ENCODE measurements at regions not wholly inside any gene's neighbourhood (a gene's known extent, or its start where the extent isn't known, plus 50 kb on each side); places are given as distances from the start of the nearest gene placed in this dataset.

GRCh38 chr6:121828146-121828886, 392.9 kb downstream of the GJA1 start:
- no peak for DNase-seq (ENCODE audit: low spot score)

GRCh38 chr6:121830736-121831135, 395.3 kb downstream of the GJA1 start:
- no peak for DNase-seq (ENCODE audit: low spot score)

GRCh38 chr6:121835662-121836061, 400.2 kb downstream of the GJA1 start:
- no peak for DNase-seq (ENCODE audit: low spot score)

- DNase-seq (ENCODE audit: low spot score), result no peak
Measured at GRCh38 chr6:121837545-121838229, 402.2 kb downstream of the GJA1 start.

DNA sequence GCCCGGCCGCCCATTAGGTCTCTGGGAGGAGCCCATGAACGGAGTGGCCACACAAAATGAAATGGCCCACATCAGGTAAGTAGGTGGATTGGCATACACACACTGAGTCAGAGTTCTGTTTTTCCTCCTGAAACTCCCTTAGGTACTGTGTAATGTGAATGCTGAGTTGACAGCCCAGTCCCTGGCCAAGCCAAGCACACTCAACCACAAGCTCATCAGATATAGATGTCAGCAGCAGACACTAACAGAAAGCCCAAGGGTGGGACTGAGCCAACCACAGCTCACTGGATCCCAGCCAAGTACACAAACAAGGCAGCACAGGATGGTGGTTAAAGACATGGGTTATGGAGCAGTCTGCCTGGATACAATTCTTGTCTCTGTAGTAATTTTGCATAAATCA, 403.4 kb downstream of the GJA1 start:
- no peak for DNase-seq (ENCODE audit: low spot score)

- DNase-seq (ENCODE audit: low spot score), result no peak
Measured at GRCh38 chr6:121839896-121840295, 404.4 kb downstream of the GJA1 start.

- no peak for DNase-seq (ENCODE audit: low spot score)
Measured at GRCh38 chr6:121844898-121845297, 409.5 kb downstream of the GJA1 start.

- DNase-seq (ENCODE audit: low spot score), result no peak
Measured at GRCh38 chr6:121847806-121848522, 412.5 kb downstream of the GJA1 start.

DNA sequence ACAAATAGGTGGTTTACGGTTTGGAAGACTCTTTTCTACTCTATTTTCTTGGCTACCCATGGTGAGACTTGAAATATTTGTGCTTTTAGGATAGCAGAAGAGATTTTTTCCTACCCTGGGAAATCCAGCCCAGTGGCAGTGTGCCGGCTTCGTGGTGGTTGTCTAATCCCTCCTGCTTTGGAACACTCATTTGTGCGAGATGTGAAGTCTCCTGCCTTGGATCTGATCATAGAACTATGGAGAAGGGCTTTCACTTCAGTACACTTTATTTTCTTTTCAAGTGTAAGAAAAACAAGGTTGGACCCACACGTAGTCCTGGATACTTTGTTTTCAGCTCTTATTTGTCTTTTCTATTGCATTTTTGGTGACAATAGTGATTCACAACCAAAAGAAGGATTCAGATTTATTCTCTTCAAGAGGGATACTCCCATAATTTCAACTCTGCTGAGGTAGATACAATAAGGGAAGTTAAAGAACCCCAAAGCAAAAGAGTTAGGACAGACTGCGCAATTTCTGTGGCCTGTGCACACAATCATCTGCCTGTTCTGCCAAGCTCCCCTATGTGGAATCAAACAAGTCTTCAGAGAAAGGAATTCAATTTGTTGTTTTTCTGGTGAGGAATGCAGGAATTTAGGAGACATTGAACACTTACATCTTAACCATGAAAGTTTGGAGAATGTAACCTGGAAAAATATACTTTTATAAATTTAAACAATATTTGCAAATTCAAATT, 413.2 kb downstream of the GJA1 start:
- no peak for DNase-seq (ENCODE audit: low spot score)

DNA sequence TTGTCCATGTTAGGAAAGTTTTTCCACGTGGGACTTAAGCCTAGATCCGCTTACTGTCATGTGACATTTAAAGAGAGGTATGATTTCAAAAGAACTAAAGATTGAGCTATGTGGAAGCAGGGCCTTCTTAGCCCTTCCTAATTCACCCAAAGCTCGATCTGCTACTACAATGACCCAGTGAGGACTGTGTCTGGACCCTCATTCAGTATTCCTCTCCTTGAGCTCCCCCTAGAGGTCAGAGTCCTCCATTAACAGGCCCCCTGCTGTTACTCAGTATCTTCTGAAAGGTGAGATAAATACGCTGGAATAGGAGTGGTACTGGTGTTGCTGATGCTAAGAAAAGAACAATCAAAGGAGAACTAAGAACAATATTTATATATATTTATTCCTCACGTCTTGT, 414.0 kb downstream of the GJA1 start:
- DNase-seq (ENCODE audit: low spot score), result peak; percentile 64

DNA sequence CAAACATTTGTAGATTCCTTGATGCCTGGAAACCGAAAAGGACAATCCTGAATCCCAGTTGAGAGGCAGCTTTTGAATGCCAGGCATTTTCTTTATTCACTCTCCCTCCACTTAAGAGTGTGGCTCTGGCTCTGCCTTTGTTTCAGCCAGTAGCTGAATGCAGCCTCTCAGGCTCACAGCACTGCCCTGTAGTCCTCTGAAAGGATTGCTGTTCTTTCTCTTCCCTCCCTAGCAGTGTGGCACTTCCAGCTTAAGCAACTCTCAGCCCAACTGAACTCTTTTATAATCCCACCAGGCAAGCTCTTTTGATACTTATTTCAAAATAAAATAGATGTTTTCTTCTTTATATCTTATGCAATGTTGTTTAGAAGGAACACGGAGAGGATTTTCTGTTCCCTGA, 415.6 kb downstream of the GJA1 start:
- peak; percentile 68 for DNase-seq (ENCODE audit: low spot score)

- no peak for DNase-seq (ENCODE audit: low spot score)
Measured at GRCh38 chr6:121853686-121854085, 418.2 kb downstream of the GJA1 start.

DNA sequence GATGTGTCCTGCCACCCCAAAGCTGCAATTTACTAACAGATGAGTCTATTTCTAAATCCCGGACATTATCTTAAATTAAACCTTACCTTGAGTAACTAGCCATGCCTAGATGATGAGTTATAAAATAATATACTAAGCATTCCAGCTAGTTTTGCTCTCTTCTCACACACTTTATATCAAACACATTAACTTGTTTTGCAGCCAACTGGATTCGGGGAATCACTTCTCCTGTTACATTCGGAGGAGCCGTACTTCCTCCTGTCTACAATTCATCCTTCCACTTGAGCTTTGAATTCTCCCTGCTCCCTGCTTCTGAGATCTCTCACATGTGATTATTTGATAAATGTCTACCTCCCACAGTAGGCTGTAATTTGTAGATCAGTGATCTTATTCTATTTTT, 420.1 kb downstream of the GJA1 start:
- no peak for DNase-seq (ENCODE audit: low spot score)

DNA sequence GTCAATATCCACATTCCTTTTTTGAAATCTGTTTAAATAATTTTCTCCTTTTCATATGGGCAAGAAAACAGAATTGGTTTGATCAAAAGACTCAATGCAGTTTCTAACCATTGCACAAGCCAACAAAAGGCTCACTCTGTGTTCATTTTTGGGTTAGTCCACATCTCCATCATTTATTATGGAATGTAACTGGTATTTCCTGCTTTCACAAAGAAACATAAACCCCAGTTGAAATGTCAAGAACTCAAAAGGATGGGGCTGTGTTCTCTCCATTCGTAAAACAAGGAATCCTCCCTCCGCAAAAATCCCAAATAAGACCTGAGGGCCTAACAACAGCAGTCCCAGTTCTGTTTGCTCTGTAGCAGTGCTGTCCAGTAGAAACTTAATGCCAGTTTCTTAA, 420.9 kb downstream of the GJA1 start:
- DNase-seq (ENCODE audit: low spot score), result no peak

GRCh38 chr6:121857551-121857950, 422.1 kb downstream of the GJA1 start:
- no peak for DNase-seq (ENCODE audit: low spot score)

DNA sequence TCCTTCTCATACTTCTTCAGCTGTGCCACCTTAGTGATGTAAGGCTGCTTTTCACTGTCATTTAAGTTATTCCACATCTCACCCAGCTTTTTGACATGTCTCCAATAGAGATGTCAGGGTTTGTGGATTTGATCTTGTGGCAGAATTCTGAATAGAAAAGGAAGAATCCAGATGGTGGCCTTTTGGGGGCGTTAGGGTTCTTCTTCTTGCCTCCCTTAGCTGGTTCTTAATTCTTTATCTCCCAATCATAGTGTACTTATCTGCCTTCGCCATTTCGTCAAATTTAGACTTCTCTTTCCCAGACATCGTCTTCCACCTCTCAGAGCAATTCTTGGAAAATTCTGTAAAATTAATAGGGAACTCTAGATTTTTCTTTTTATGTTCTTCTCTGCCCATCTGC, 422.9 kb downstream of the GJA1 start:
- no peak for DNase-seq (ENCODE audit: low spot score)

- DNase-seq (ENCODE audit: low spot score), result no peak
Measured at GRCh38 chr6:121858986-121859385, 423.5 kb downstream of the GJA1 start.

DNA sequence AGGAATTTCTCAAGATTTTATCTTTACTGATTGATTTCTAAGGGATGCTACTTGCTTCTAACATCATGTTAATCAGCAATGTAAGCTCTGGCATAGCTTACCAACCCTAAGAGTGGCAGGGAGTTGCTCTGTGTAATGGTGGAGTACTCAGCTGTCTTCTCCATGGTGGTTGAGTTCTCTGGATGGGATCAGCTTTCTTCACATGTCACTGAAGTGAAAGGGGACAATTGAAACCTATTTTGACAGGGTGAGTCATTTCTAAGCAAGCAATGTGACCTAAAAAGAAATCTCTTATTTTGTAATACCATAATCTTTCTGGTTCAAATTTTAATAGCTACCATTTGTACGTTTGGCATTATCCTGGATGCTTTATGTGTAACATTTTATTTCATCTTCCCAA, 430.4 kb downstream of the GJA1 start:
- DNase-seq (ENCODE audit: low spot score), result no peak

DNA sequence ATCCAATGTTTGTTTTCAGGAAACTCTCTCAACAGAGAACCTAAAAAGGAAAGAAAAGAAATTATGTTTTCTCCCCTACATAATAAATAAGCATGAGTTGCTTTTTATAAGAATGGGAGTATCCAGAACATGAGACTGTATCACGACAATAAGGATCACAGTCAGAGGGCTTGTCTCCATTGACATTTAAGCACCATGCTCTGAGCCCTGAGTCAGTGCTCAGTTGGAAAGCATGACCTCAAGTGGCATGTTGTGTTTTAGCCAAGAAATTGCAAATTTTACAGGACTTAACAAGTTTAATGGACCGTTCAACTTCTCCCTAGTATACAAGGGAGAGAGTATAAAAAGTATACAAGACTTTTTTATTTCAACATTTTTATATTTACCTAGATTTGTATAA, 431.6 kb downstream of the GJA1 start:
- no peak for DNase-seq (ENCODE audit: low spot score)

DNA sequence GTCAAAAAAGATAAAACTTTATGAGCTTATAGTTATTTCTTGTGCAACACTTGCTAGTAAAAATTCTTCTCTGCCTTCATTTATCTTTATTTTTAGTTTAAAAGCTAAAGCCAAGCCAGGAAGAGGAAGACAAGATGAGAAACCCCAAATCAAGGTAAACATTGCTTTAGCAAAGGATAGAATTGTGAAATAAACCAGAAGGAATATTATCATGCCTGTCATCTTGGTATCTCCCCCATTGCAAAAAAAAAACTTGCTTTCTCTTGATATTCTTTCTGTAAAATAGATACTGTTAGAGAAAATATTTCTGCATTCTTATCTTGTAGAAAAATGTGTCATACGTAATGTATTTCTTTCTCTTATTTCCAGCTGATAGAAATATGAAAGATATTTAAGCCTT, 432.8 kb downstream of the GJA1 start:
- no peak for DNase-seq (ENCODE audit: low spot score)

- no peak for DNase-seq (ENCODE audit: low spot score)
Measured at GRCh38 chr6:121873595-121873994, 438.1 kb downstream of the GJA1 start.

- DNase-seq (ENCODE audit: low spot score), result no peak
Measured at GRCh38 chr6:121876721-121877120, 441.3 kb downstream of the GJA1 start.

GRCh38 chr6:121879149-121879548, 443.7 kb downstream of the GJA1 start:
- DNase-seq (ENCODE audit: low spot score), result no peak
